ENCODE measurements at regions not wholly inside any gene's neighbourhood (a gene's known extent, or its start where the extent isn't known, plus 50 kb on each side); places are given as distances from the start of the nearest gene placed in this dataset.

DNA sequence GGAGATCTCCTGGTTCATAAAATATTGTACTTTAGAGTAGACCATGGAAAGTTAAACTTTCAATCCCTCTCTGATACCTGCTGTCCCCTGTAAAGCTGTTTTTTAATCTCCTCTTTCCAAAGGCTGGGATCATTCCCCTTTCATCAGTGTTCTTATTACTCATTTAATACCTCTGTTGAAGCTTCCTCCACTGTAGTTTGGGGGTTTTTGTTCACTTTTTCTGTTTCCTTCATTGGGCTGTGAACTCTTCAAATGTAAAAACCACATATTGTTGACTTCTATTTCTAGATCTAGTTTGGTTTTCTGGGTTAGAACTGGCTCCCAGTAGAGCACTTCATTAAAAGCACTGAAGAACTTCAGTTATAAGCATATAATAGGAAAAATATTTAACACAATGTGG, 598.1 kb downstream of the RNF144A start:
- Histone ChIP-seq H3K36me3 (no peaks in the 10 kb centered on the region), H3K27me3 (no peaks in the 10 kb centered on the region), H3K9me3 (no peaks in the 10 kb centered on the region), H3K27ac (no peak overlapping the region), H3K4me3 (ENCODE audit: low read depth in 1 of 2, low read length in 1 of 2) (no peak overlapping the region), H3K4me1 (ENCODE audit: control insufficient read depth in 1 of 2, insufficient read depth in 1 of 2, low read depth in 1 of 2, low read length in 1 of 2) (no peaks in the 10 kb centered on the region)
- TF ChIP-seq, protein P1, sequence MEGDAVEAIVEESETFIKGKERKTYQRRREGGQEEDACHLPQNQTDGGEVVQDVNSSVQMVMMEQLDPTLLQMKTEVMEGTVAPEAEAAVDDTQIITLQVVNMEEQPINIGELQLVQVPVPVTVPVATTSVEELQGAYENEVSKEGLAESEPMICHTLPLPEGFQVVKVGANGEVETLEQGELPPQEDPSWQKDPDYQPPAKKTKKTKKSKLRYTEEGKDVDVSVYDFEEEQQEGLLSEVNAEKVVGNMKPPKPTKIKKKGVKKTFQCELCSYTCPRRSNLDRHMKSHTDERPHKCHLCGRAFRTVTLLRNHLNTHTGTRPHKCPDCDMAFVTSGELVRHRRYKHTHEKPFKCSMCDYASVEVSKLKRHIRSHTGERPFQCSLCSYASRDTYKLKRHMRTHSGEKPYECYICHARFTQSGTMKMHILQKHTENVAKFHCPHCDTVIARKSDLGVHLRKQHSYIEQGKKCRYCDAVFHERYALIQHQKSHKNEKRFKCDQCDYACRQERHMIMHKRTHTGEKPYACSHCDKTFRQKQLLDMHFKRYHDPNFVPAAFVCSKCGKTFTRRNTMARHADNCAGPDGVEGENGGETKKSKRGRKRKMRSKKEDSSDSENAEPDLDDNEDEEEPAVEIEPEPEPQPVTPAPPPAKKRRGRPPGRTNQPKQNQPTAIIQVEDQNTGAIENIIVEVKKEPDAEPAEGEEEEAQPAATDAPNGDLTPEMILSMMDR (IDR thresholded peaks at IDR 0.05) = no peak

DNA sequence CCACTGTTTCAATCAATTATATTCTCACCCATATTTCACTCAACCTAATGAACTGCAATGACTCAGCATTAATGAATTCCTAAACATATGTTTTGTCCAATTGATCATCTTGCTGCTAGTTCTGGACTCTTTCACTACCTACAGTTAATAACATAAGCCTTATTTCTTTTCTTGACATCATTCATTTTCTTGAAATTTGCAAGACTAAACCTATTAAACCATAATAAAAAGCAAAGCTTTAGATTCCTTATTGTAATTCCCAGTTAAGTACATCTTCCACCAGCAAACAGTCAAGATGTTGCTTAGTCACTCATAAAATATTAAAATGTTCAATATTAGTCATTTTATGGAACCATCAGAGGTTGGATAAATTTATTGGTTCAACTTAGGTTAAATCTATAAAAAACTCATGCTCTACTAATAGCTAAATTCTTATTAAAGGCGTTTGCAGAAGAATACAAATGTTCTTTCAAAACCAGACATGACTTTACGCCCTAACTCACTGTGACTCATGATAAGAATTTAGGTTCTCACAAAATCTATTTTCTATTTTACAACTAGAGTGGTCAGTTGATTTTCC, 599.4 kb downstream of the RNF144A start:
- H3K9me3 ChIP-seq = no peaks in the 10 kb centered on the region
- H3K27ac ChIP-seq = no peak overlapping the region
- H3K4me3 ChIP-seq (ENCODE audit: low read depth in 1 of 2, low read length in 1 of 2) = no peak overlapping the region
- no peaks in the 10 kb centered on the region for H3K36me3 ChIP-seq
- TF ChIP-seq, protein P1 (IDR thresholded peaks at IDR 0.05) = no peak
- H3K4me1 ChIP-seq (ENCODE audit: control insufficient read depth in 1 of 2, insufficient read depth in 1 of 2, low read depth in 1 of 2, low read length in 1 of 2) = no peaks in the 10 kb centered on the region
- H3K27me3 ChIP-seq = peaks cover 4% of the 10 kb centered on the region

DNA sequence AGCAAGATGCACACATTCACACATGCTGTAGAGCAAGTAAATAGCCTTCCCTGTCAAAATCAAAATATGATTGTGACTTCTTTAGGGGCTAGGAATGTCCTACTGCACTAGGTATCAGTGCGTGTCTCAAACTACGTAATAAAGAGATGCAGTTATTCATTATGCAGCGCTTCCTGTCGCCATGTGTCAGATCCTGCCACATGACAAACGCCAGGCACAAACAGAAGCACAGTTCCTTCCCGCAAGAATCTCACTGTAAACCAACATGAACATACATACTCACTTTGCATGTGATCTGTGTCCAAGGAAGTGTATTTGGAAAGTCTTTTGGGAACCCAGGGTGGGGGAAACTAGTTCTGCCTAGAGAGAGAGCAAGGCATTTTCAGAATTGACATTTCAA, 599.9 kb downstream of the RNF144A start:
- no peaks in the 10 kb centered on the region for H3K36me3 ChIP-seq

DNA sequence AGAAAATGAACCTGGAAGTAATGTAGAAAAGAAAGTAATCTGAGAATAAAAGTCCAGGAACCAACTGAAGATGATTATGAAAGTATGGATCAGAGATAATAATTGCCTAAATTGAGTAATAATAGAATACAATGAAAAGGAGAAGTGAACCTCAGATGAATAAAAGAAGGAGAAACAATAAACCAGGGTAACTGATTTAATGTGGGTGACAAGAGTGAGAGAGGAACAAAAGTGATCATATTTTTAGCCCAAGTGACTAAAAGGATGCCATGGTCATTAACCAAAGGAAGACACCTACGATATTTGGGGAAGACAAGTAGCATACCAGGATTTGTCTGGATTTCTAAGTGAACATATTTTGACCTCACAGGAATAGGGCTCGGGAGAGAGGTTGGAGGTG, 600.6 kb downstream of the RNF144A start:
- H3K4me1 ChIP-seq (ENCODE audit: control insufficient read depth in 1 of 2, insufficient read depth in 1 of 2, low read depth in 1 of 2, low read length in 1 of 2) = no peaks in the 10 kb centered on the region
- TF ChIP-seq, protein P1 (IDR thresholded peaks at IDR 0.05) = no peak
- H3K9me3 ChIP-seq = no peaks in the 10 kb centered on the region
- no peaks in the 10 kb centered on the region for H3K36me3 ChIP-seq
- H3K4me3 ChIP-seq (ENCODE audit: low read depth in 1 of 2, low read length in 1 of 2) = no peak overlapping the region
- H3K27ac ChIP-seq = no peak overlapping the region
- H3K27me3 ChIP-seq = peaks cover 9% of the 10 kb centered on the region

More for the DNA sequence above, 599.9 kb downstream of the RNF144A start:
- Histone ChIP-seq H3K9me3 (no peaks in the 10 kb centered on the region), H3K4me1 (ENCODE audit: control insufficient read depth in 1 of 2, insufficient read depth in 1 of 2, low read depth in 1 of 2, low read length in 1 of 2) (no peaks in the 10 kb centered on the region), H3K4me3 (ENCODE audit: low read depth in 1 of 2, low read length in 1 of 2) (no peak overlapping the region), H3K27ac (no peak overlapping the region), H3K27me3 (peaks cover 9% of the 10 kb centered on the region)
- TF ChIP-seq, protein P1 (IDR thresholded peaks at IDR 0.05) = no peak

DNA sequence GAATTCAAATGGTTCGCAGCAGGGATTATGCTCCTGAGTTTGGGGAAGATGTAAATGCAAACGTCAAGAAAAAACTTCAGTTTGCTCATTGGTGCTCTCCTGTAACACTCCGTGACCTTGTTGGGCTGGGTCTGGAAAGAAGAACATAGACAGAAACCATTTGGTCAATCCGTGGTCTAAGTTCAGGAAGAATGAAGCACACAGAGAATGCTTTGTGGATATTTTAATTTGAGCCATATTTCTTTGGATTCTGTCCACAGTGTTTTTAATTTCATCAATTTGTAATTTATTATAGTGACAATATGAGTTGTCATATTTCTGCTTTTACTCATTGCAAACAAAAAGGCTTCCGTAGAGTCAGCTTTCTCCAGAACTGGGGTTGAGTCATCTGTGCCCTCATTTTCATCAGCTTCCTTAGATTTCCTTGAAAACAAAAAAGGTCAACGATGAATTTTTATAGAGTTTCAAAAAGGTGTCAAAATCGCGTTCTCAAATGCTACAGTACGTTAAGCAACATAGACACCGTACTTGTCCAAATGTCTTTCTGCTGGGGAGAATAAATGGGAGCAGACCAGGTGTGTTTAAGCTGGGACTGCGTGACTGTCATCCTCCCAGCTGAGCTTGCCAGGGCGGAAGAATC, 606.4 kb downstream of the RNF144A start:
- peaks cover 9% of the 10 kb centered on the region for H3K27me3 ChIP-seq
- no peaks in the 10 kb centered on the region for H3K36me3 ChIP-seq
- H3K27ac ChIP-seq = no peak overlapping the region
- H3K4me3 ChIP-seq (ENCODE audit: low read depth in 1 of 2, low read length in 1 of 2) = no peak overlapping the region
- H3K4me1 ChIP-seq (ENCODE audit: control insufficient read depth in 1 of 2, insufficient read depth in 1 of 2, low read depth in 1 of 2, low read length in 1 of 2) = no peaks in the 10 kb centered on the region
- H3K9me3 ChIP-seq = no peaks in the 10 kb centered on the region
- TF ChIP-seq, protein P1 (IDR thresholded peaks at IDR 0.05) = no peak
